ENCODE measurements at regions not wholly inside any gene's neighbourhood (a gene's known extent, or its start where the extent isn't known, plus 50 kb on each side); places are given as distances from the start of the nearest gene placed in this dataset.
"Not testable (repeated sequence)": the region's sequence is repeated elsewhere in the genome, so short reads cannot be mapped to it uniquely, and the experiment has no call there.

GRCh38 chr3:34679055-34679454 lies 880.6 kb downstream of the PDCD6IP start:
- DNase-seq = not testable (repeated sequence)

- DNase-seq = peak in 1 of 5 experiments; percentile 16
These were observed 885.4 kb downstream of the PDCD6IP start for GRCh38 chr3:34683851-34684250.

DNA sequence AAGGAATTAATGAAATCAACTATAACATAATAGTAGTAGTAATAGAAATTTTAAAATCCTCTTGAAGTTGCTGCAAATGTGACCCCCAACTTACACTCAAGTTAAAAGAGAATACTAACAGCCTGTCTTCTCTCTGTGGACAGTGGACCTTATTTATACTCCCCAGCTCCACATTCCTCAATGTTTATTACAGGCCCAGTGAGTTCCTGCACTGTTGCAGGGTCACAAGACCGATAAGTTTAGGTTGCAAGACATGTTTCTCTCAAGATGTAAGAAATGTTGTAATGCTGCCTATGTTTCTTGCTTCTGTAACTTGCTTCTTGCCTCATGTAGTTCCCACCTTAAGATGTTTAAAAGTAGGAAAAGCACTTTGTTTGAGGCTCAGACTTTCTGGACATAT lies 888.1 kb downstream of the PDCD6IP start:
- no peak for DNase-seq

GRCh38 chr3:34687671-34688070 lies 889.2 kb downstream of the PDCD6IP start:
- no peak for DNase-seq

- no peak for DNase-seq
These were observed 898.4 kb downstream of the PDCD6IP start for GRCh38 chr3:34696831-34697230.

GRCh38 chr3:34703053-34703452 lies 904.6 kb downstream of the PDCD6IP start:
- peak in 1 of 5 experiments; percentile 1 for DNase-seq

- DNase-seq = no peak
These were observed 914.3 kb upstream of the ARPP21 start for GRCh38 chr3:34724916-34725499.

DNA sequence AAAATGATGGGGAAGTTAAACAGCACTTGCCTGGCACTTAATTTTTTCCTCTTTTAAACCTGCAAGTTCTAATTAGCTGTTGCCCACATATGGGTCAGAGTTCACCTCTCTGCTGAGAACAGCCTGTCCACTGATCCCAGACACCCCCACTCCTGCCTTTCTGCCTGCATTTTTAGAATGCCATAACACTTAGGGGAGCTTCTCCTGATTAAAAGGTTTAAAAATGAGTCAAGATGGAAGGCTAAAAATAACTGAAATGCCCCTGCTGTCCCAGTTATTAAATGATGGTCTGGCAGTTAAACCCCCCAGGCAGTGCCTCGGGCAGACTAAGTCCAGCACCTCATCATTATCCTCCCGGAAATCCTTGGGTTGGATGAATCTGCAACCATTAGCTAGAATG lies 913.6 kb upstream of the ARPP21 start:
- DNase-seq = no peak

DNA sequence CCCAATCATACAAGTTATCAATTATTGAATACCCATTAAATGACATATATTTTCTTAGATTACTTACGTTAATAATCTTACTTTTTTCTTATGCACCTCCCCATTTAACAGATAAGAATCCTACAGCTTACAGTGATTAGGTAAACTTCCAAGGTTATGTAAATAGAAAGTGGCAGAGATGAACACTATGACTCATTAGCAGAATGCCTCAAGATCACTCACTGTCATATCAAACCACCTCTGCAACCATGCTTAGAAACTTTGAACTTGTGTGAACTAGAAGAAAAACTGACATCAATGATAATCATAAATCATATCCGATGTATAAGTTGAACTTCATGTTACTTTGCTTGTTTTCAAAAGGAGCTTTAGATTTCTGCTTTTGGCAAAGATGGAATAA lies 911.6 kb upstream of the ARPP21 start:
- DNase-seq = peak in 1 of 5 experiments; percentile 26

GRCh38 chr3:34742151-34742550 lies 897.2 kb upstream of the ARPP21 start:
- no peak for DNase-seq

DNA sequence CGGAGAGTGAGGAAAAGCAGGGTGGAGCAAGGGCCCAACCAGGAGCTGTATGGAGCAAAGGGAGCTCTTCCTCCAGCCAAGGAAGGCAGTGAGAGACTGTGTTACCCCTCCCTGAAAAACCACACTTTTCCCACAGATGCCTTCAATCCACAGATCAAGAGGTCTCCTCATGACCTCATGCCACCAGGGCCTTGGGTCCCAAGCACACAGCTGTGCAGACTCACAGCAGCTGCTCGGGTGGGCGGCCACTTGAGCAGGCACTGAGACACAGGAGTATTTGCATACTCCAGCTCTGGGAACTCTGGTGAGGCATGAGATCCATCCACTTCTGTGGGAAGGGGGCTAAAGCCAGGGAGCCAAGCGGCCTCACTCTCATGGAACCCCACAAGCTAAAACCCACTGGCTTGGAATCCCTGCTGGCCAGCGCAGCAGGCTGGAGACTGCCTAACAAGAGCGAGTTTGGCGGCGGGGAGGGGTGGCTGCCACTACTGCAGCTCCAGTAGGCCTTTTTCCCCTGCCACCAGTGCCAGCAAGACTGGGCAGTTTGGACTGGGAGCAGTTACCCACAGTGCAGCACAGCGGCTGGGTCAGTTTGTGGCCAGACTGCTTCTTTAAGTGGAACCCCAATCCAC lies 880.6 kb upstream of the ARPP21 start:
- no peak for DNase-seq

GRCh38 chr3:34777386-34777785 lies 861.9 kb upstream of the ARPP21 start:
- no peak for DNase-seq

DNA sequence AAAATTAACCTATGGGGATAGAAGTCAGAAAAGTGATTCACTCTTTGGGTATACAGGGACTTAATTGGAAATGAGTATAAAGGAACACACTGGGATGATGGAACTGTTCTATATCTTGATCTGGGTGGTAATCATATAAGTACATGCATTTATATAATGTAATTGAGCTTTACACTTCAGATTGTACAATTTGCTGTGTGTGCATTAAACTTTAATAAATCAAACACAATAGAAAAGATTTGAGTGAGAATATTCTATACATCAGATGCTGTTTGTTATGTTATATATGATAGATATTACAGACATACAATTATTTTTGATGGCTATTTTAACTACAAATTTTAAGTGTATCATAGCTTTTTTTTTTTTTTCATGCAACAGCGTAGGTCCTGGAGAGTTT lies 860.2 kb upstream of the ARPP21 start:
- DNase-seq = no peak

GRCh38 chr3:34780294-34780693 lies 859.0 kb upstream of the ARPP21 start:
- DNase-seq = no peak

DNA sequence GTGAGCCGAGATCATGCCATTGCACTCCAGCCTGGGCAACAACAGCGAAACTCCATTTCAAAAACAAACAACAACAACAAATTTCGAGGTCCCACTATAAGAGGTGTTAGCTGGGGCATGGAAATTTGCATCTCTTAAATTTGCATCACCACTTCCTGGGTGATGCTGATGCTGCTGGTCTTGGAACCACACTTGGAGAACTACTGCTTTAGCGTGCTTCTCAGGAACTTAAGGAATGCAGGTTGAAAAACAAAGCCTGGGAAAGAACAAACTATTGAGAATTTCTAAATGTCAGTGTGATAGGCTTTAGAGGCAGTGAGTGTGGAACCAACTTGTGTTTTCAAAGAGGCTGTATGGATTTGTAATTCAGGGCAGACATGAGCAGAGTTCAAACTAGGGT lies 858.4 kb upstream of the ARPP21 start:
- DNase-seq = no peak

GRCh38 chr3:34782871-34783270 lies 856.5 kb upstream of the ARPP21 start:
- DNase-seq = no peak

DNA sequence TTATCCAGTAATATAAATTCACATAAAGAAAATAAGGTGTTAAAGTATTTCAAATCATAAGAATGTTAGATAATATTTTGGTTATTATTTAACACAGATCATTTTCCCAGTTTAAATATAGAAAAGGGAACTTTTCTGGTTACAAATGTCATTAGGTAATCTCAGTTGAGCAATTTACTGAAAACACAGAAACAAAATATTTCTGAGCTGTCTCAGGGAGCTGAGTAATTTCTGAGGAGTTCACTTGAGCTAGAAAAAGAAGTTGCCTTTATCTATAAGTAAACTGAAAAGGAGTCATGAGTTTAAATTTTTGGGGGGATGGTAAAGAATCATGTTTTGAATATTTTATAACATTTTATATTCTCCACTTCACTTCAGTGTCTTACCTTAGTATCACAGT lies 855.4 kb upstream of the ARPP21 start:
- no peak for DNase-seq

DNA sequence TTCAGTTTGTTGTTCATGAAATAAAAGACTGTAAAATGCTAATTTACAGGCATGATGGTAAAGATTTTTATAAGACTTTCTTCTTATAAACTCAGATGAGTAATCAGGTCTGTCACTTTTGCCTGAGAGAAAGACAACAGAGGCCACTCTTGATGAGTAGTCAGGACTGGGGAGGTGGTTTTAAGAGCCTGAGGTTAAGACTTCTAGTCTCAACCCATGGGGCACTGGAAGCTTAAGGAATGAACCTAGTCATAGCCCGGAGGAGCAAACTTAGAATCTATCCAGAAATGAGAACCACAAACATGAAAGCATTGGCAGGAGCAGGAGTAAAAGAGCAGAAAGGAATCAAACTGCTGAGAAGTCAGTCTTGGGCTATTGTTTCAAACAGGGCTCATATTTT lies 846.3 kb upstream of the ARPP21 start:
- no peak for DNase-seq

DNA sequence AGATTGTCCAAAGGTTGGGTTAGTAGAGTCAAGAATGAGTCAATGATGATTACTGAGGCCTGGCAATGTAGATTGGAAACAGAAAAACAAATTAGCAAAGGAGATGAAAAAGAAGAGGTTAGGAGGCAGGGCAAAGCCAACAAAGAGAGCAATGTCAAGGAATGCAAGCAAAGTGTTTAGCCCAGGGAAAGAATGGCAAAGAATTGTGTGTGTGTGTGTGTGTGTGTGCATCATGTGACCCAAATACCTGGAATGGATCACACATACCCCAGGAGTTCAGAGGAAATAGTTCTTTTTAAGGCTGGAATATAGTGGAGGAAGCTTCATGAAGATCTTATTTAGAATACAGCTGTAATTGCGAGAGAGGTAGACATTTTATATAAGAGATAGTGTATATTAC lies 831.7 kb upstream of the ARPP21 start:
- no peak for DNase-seq

DNA sequence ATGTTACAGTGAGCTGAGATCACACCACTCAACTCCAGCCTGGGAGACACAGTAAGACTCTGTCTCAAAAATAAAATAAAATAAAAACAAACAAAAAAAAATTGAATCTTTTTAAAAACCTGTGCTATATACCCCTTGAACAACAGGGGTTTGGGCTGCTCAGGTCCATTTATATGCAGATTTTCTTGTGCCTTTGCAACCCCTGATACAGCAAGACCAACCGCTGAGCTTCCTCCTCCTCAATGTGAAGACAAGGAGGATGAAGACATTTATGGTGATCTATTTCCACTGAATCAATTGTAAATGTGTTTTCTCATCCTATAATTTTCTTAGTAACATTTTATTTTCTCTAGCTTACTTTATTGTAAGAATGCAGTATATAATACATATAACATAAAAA lies 831.0 kb upstream of the ARPP21 start:
- no peak for DNase-seq

GRCh38 chr3:34828847-34829246 lies 810.5 kb upstream of the ARPP21 start:
- DNase-seq = no peak

DNA sequence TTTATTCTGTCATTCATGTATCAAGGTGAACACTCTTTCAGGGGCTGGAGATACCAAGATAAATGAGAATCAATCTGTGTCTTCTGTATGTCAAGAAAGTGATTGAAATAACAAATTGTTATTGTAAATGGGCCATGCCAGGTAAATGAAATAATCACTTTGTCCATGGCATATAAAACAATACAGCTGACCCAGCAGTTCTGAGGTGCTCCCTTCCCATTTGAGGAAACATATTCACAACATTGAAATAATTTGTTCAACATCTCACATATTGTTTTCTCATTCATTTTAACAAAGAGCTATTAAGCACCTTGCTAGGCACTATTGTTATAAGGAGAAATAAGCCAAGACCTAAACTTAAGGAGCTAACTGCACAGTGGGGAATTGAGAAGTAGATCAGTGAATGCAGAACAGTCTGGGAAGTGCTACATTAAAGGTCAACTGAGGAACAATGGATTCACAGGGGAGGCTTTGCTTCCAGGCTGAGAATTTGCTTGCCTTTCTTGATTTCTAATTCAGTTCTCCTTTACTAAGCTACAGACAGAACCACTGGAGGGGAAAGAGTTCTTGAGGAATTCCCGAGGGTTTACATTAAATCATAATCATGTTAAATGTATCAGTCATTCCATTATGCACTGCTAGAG lies 806.3 kb upstream of the ARPP21 start:
- no peak for DNase-seq

- no peak for DNase-seq
These were observed 801.2 kb upstream of the ARPP21 start for GRCh38 chr3:34837848-34838741.

All from T-helper 2 cell (primary cell).